ENCODE measurements at regions not wholly inside any gene's neighbourhood (a gene's known extent, or its start where the extent isn't known, plus 50 kb on each side); places are given as distances from the start of the nearest gene placed in this dataset.

GRCh38 chr1:106879538-106879937 lies 176.9 kb upstream of the PRMT6 start:
- no peak for DNase-seq (ENCODE audit: low read depth)
- no peak for TF ChIP-seq CTCF (IDR thresholded peaks at IDR 0.05; ENCODE audit: insufficient read depth, low read depth, low read length, missing control alignments)
- H3K4me3 ChIP-seq (ENCODE audit: low read depth, low read length), result no peak overlapping the region

GRCh38 chr1:106880226-106880625 lies 176.2 kb upstream of the PRMT6 start:
- H3K4me3 ChIP-seq (ENCODE audit: low read depth, low read length), result no peak overlapping the region
- no peak for DNase-seq (ENCODE audit: low read depth)
- no peak for TF ChIP-seq CTCF (IDR thresholded peaks at IDR 0.05; ENCODE audit: insufficient read depth, low read depth, low read length, missing control alignments)

GRCh38 chr1:106883208-106883607 lies 173.3 kb upstream of the PRMT6 start:
- TF ChIP-seq CTCF (IDR thresholded peaks at IDR 0.05; ENCODE audit: insufficient read depth, low read depth, low read length, missing control alignments), result no peak
- H3K4me3 ChIP-seq (ENCODE audit: low read depth, low read length), result no peak overlapping the region
- DNase-seq (ENCODE audit: low read depth), result no peak

GRCh38 chr1:106889059-106889458 lies 167.4 kb upstream of the PRMT6 start:
- no peak overlapping the region for H3K4me3 ChIP-seq (ENCODE audit: low read depth, low read length)
- no peak for DNase-seq (ENCODE audit: low read depth)

GRCh38 chr1:106889583-106889982 lies 166.9 kb upstream of the PRMT6 start:
- TF ChIP-seq CTCF (IDR thresholded peaks at IDR 0.05; ENCODE audit: insufficient read depth, low read depth, low read length, missing control alignments), result no peak
- no peak overlapping the region for H3K4me3 ChIP-seq (ENCODE audit: low read depth, low read length)
- DNase-seq (ENCODE audit: low read depth), result no peak

More at GRCh38 chr1:106889059-106889458, 167.4 kb upstream of the PRMT6 start:
- TF ChIP-seq CTCF (IDR thresholded peaks at IDR 0.05; ENCODE audit: insufficient read depth, low read depth, low read length, missing control alignments), result no peak

GRCh38 chr1:106897976-106898375 lies 158.5 kb upstream of the PRMT6 start:
- DNase-seq (ENCODE audit: low read depth), result no peak
- no peak overlapping the region for H3K4me3 ChIP-seq (ENCODE audit: low read depth, low read length)
- no peak for TF ChIP-seq CTCF (IDR thresholded peaks at IDR 0.05; ENCODE audit: insufficient read depth, low read depth, low read length, missing control alignments)

- no peak for DNase-seq (ENCODE audit: low read depth)
- no peak overlapping the region for H3K4me3 ChIP-seq (ENCODE audit: low read depth, low read length)
- TF ChIP-seq CTCF (IDR thresholded peaks at IDR 0.05; ENCODE audit: insufficient read depth, low read depth, low read length, missing control alignments), result no peak
Observed at GRCh38 chr1:106899644-106900043, 156.8 kb upstream of the PRMT6 start.

Data from GM12865 (cell line).